GM23338 (cell line): ENCODE measurements at regions not wholly inside any gene's neighbourhood (a gene's known extent, or its start where the extent isn't known, plus 50 kb on each side); places are given as distances from the start of the nearest gene placed in this dataset.

Experiments used
- ATAC-seq: fragments of 200-7000 bp; cut with Tn5 transposase; 3 replicates; pipeline ENCODE4 v1.9.1; 2020
- DNase-seq: peaks from one replicate; pipeline ENCODE4 v3.0.0-alpha.2; 2015; ENCODE audit warnings: low spot score
- H2AFZ ChIP-seq: fragments of 200-600 bp; sonication (generic); 2 replicates; pipeline ENCODE4 v1.8.0; 2016; ENCODE audit warnings: antibody characterized with exemption, mild to moderate bottlenecking, moderate library complexity
- H3F3A ChIP-seq: fragments of 200-600 bp; sonication (generic); replicated peaks from 2 replicates; pipeline ENCODE4 v1.8.0; 2017; ENCODE audit warnings: antibody characterized with exemption, mixed run types, low read depth
- H3K27ac ChIP-seq: fragments of 200-600 bp; sonication (generic); 2 replicates; pipeline ENCODE4 v1.6.1; 2016; ENCODE audit warnings: low read depth
- H3K27me3 ChIP-seq: fragments of 200-600 bp; sonication (generic); 2 replicates; pipeline ENCODE4 v1.8.0; 2016; ENCODE audit warnings: mild to moderate bottlenecking, mixed run types, moderate library complexity; ENCODE audit not compliant: insufficient read depth
- H3K36me3 ChIP-seq: fragments of 200-600 bp; sonication (generic); 2 replicates; pipeline ENCODE4 v1.8.0; 2016; ENCODE audit warnings: mild to moderate bottlenecking; ENCODE audit not compliant: insufficient read depth
- H3K4me1 ChIP-seq: fragments of 200-600 bp; sonication (generic); 2 replicates; pipeline ENCODE4 v1.8.0; 2016; ENCODE audit warnings: mild to moderate bottlenecking, moderate library complexity; ENCODE audit not compliant: insufficient read depth
- H3K4me2 ChIP-seq: fragments of 200-600 bp; sonication (generic); 2 replicates; pipeline ENCODE4 v1.7.1; 2017; ENCODE audit warnings: mixed run types
- H3K4me3 ChIP-seq: fragments of 200-600 bp; sonication (generic); 2 replicates; pipeline ENCODE4 v1.6.1; 2016; ENCODE audit warnings: mixed run types
- H3K79me2 ChIP-seq: fragments of 200-600 bp; sonication (generic); replicated peaks from 2 replicates; pipeline ENCODE4 v1.8.0; 2017; ENCODE audit warnings: mild to moderate bottlenecking; ENCODE audit not compliant: insufficient read depth
- H3K9me2 ChIP-seq: fragments of 200-600 bp; sonication (generic); 2 replicates; pipeline ENCODE4 v1.8.0; 2017; ENCODE audit not compliant: insufficient read depth
- H4K20me1 ChIP-seq: fragments of 200-600 bp; sonication (generic); replicated peaks from 2 replicates; pipeline ENCODE4 v1.8.0; 2017; ENCODE audit warnings: mild to moderate bottlenecking; ENCODE audit not compliant: insufficient read depth
- H3K27ac Mint-ChIP-seq: 2 replicates; pipeline ENCODE4 v1.8.0; 2020; ENCODE audit warnings: inconsistent platforms, mild to moderate bottlenecking, moderate library complexity, mixed read lengths
- H3K27me3 Mint-ChIP-seq: 3 replicates; pipeline ENCODE4 v1.8.0; 2022; ENCODE audit warnings: low read depth, mild to moderate bottlenecking, moderate library complexity, mixed read lengths, inconsistent platforms; ENCODE audit not compliant: insufficient read depth, poor library complexity
- H3K36me3 Mint-ChIP-seq: 3 replicates; pipeline ENCODE4 v1.8.0; 2021; ENCODE audit warnings: low read depth, mild to moderate bottlenecking, inconsistent platforms, moderate library complexity, mixed read lengths
- H3K4me1 Mint-ChIP-seq: 3 replicates; pipeline ENCODE4 v1.8.0; 2020; ENCODE audit warnings: mild to moderate bottlenecking, inconsistent platforms, mixed read lengths
- H3K4me3 Mint-ChIP-seq: 3 replicates; pipeline ENCODE4 v1.8.0; 2021; ENCODE audit warnings: moderate library complexity, mild to moderate bottlenecking, inconsistent platforms, mixed read lengths
- H3K9me3 Mint-ChIP-seq: 3 replicates; pipeline ENCODE4 v1.8.0; 2020; ENCODE audit warnings: moderate library complexity, mild to moderate bottlenecking, inconsistent platforms, mixed read lengths
- ETS1 ChIP-seq: IDR thresholded peaks from 2 replicates; pipeline ENCODE4 v1.6.1; 2016; ENCODE audit warnings: antibody characterized with exemption
- EZH2 ChIP-seq: fragments of 200-600 bp; sonication (generic); IDR thresholded peaks from one replicate; pipeline ENCODE4 v1.8.0; 2017; ENCODE audit warnings: antibody characterized with exemption, mild to moderate bottlenecking, low read depth; ENCODE audit not compliant: unreplicated experiment
- EZH2phosphoT487 ChIP-seq: fragments of 200-600 bp; sonication (generic); IDR thresholded peaks from one replicate; pipeline ENCODE4 v1.8.1; 2018; ENCODE audit warnings: antibody characterized with exemption; ENCODE audit not compliant: unreplicated experiment
- JUNB ChIP-seq: IDR thresholded peaks from one replicate; pipeline ENCODE4 v1.6.1; 2016; ENCODE audit warnings: antibody characterized with exemption; ENCODE audit not compliant: unreplicated experiment
- NANOG ChIP-seq: IDR thresholded peaks from 2 replicates; pipeline ENCODE4 v1.6.1; 2016; ENCODE audit warnings: antibody characterized with exemption, borderline replicate concordance
- POLR2AphosphoS5 ChIP-seq: IDR thresholded peaks from 2 replicates; pipeline ENCODE4 v1.6.1; 2016; ENCODE audit warnings: antibody characterized with exemption, low read depth
- REST ChIP-seq: IDR thresholded peaks from one replicate; pipeline ENCODE4 v1.6.1; 2018; ENCODE audit warnings: antibody characterized with exemption; ENCODE audit not compliant: unreplicated experiment
- STAT1 ChIP-seq: IDR thresholded peaks from one replicate; pipeline ENCODE4 v1.6.1; 2016; ENCODE audit warnings: antibody characterized with exemption; ENCODE audit not compliant: unreplicated experiment
- ZNF114 ChIP-seq: fragments of 250-450 bp; sonication (Bioruptor Pico); IDR thresholded peaks from 2 replicates; pipeline ENCODE4 v1.5.0; 2020; ENCODE audit warnings: mild to moderate bottlenecking, moderate library complexity
- ZNF331 ChIP-seq: fragments of 250-450 bp; sonication (Bioruptor Pico); IDR thresholded peaks from 2 replicates; pipeline ENCODE4 v1.5.0; 2020; ENCODE audit warnings: low read depth, mild to moderate bottlenecking, moderate library complexity
- ZNF462 ChIP-seq: fragments of 250-450 bp; sonication (Bioruptor Pico); IDR thresholded peaks from 2 replicates; pipeline ENCODE4 v1.5.0; 2020; ENCODE audit warnings: mild to moderate bottlenecking, moderate library complexity

- Mint-ChIP-seq H3K4me1 (peaks cover 10% of the 10 kb centered on the region), H3K27me3 (peaks cover 2% of the 10 kb centered on the region), H3K36me3 (peaks cover under 1% of the 10 kb centered on the region; the same call in 1 of the 3 replicates), H3K4me3 (no peak overlapping the region), H3K9me3 (no peaks in the 10 kb centered on the region), H3K27ac (no peak overlapping the region)
- Histone ChIP-seq H3K9me2 (peaks cover 5% of the 10 kb centered on the region; the same call in 1 of the 2 replicates), H3K27me3 (no peaks in the 10 kb centered on the region), H4K20me1 (no peaks in the 10 kb centered on the region), H2AFZ (no peak overlapping the region), H3K27ac (no peak overlapping the region), H3K36me3 (no peaks in the 10 kb centered on the region), H3K4me2 (no peak overlapping the region), H3F3A (no peaks in the 10 kb centered on the region), H3K4me1 (no peaks in the 10 kb centered on the region), H3K4me3 (no peak overlapping the region), H3K79me2 (no peaks in the 10 kb centered on the region)
- ATAC-seq (no peak), DNase-seq (peak; percentile 4)
- no peak for TF ChIP-seq POLR2AphosphoS5
- TF ChIP-seq NANOG: no peak
- TF ChIP-seq EZH2phosphoT487: no peak
- no peak for TF ChIP-seq REST
- TF ChIP-seq ZNF462: no peak
- TF ChIP-seq JUNB: no peak
- no peak for TF ChIP-seq EZH2
- no peak for TF ChIP-seq ZNF114
- TF ChIP-seq STAT1: no peak
- TF ChIP-seq ETS1: no peak
- TF ChIP-seq ZNF331: no peak
Measured at GRCh38 chr5:174972291-174972690, 247.9 kb downstream of the MSX2 start.
